A549 (cell line): ENCODE measurements at regions not wholly inside any gene's neighbourhood (a gene's known extent, or its start where the extent isn't known, plus 50 kb on each side); places are given as distances from the start of the nearest gene placed in this dataset.

Experiments used
- BCL3 ChIP-seq: fragments of >200 bp; sonication (Bioruptor Twin); formaldehyde crosslinking; IDR thresholded peaks from 3 replicates; pipeline ENCODE4 v1.6.1; 2016
- BHLHE40 ChIP-seq: IDR thresholded peaks from 2 replicates; pipeline ENCODE4 v1.6.1; 2012; ENCODE audit warnings: low read depth, low read length, inconsistent platforms
- CBX2 ChIP-seq: fragments of 200-600 bp; sonication (generic); IDR thresholded peaks from 2 replicates; pipeline ENCODE4 v1.6.1; 2016; ENCODE audit warnings: low read depth, mild to moderate bottlenecking, borderline replicate concordance
- CBX8 ChIP-seq: fragments of 200-600 bp; sonication (generic); IDR thresholded peaks from 2 replicates; pipeline ENCODE4 v1.6.1; 2016
- CEBPB ChIP-seq, 2 experiments: fragments of >200 bp in 1 of 2; sonication (Bioruptor Twin) in 1 of 2; formaldehyde crosslinking in 1 of 2; IDR thresholded peaks; 2 replicates each; pipeline ENCODE4 v1.6.1; 2012 to 2016
- CHD2 ChIP-seq: fragments of 150-350 bp; IDR thresholded peaks from 2 replicates; pipeline ENCODE4 v1.6.1; 2014; ENCODE audit warnings: low read length; ENCODE audit not compliant: partially characterized antibody
- CHD4 ChIP-seq: fragments of 200-600 bp; sonication (generic); IDR thresholded peaks from 2 replicates; pipeline ENCODE4 v1.6.1; 2016; ENCODE audit warnings: antibody characterized with exemption, mild to moderate bottlenecking, borderline replicate concordance
- CTCF ChIP-seq: fragments of >200 bp; sonication (Bioruptor Twin); formaldehyde crosslinking; IDR thresholded peaks from 3 replicates; pipeline ENCODE4 v1.5.1; 2016
- E2F6 ChIP-seq: IDR thresholded peaks from 2 replicates; pipeline ENCODE4 v1.6.1; 2012; ENCODE audit warnings: low read depth, borderline replicate concordance
- EHF ChIP-seq: fragments of 250-450 bp; sonication (Bioruptor Pico); IDR thresholded peaks from 2 replicates; pipeline ENCODE4 v1.5.0; 2020; ENCODE audit warnings: mild to moderate bottlenecking
- EHMT2 ChIP-seq: fragments of 200-600 bp; sonication (generic); IDR thresholded peaks from 2 replicates; pipeline ENCODE4 v1.6.1; 2016; ENCODE audit warnings: antibody characterized with exemption, low read depth, mild to moderate bottlenecking, moderate library complexity
- FOSL2 ChIP-seq, 2 experiments: fragments of 450-650 bp in 1 of 2; fragments of >200 bp in 1 of 2; sonication (Bioruptor Twin) in 1 of 2; formaldehyde crosslinking; IDR thresholded peaks; 2 replicates each; pipeline versions ENCODE4 v1.5.0 to v1.6.1; 2016 to 2020; ENCODE audit warnings: mild to moderate bottlenecking in 1 of 2, moderate library complexity in 1 of 2
- FOXS1 ChIP-seq: fragments of 250-450 bp; sonication (Bioruptor Pico); IDR thresholded peaks from 2 replicates; pipeline ENCODE4 v1.5.0; 2020; ENCODE audit warnings: mild to moderate bottlenecking, moderate library complexity
- GATA3 ChIP-seq: IDR thresholded peaks from 2 replicates; pipeline ENCODE4 v1.6.1; 2012; ENCODE audit warnings: borderline replicate concordance
- HDAC2 ChIP-seq: fragments of 200-600 bp; sonication (generic); IDR thresholded peaks from 2 replicates; pipeline ENCODE4 v1.6.1; 2016
- HES2 ChIP-seq: fragments of >200 bp; sonication (Bioruptor Twin); formaldehyde crosslinking; IDR thresholded peaks from 2 replicates; pipeline ENCODE4 v1.6.1; 2016
- HMGXB4 ChIP-seq: fragments of 250-450 bp; sonication (Bioruptor Pico); IDR thresholded peaks from 2 replicates; pipeline ENCODE4 v1.5.0; 2021; ENCODE audit warnings: mild to moderate bottlenecking, moderate library complexity, borderline replicate concordance
- HOXA7 ChIP-seq: fragments of 250-450 bp; sonication (Bioruptor Pico); IDR thresholded peaks from 2 replicates; pipeline ENCODE4 v1.5.0; 2020; ENCODE audit warnings: mild to moderate bottlenecking, moderate library complexity
- HOXB13 ChIP-seq: fragments of 250-450 bp; sonication (Bioruptor Pico); IDR thresholded peaks from 2 replicates; pipeline ENCODE4 v1.5.0; 2020; ENCODE audit warnings: low read depth, mild to moderate bottlenecking, moderate library complexity
- JUN ChIP-seq, 2 experiments: fragments of >200 bp; sonication (Bioruptor Twin); formaldehyde crosslinking; IDR thresholded peaks; 2 replicates in 1 of 2; 3 replicates in 1 of 2; pipeline ENCODE4 v1.6.1; 2016 to 2017
- JUNB ChIP-seq: fragments of >200 bp; sonication (Bioruptor Twin); formaldehyde crosslinking; IDR thresholded peaks from 2 replicates; pipeline ENCODE4 v1.6.1; 2016
- MAX ChIP-seq: IDR thresholded peaks from 2 replicates; pipeline ENCODE4 v1.6.1; 2012
- NFE2L2 ChIP-seq: fragments of 150-350 bp; conservative IDR thresholded peaks from 2 replicates; pipeline ENCODE4 v1.6.1; 2014; ENCODE audit warnings: low read length
- NPAS2 ChIP-seq: fragments of 250-450 bp; sonication (Bioruptor Pico); IDR thresholded peaks from 2 replicates; pipeline ENCODE4 v1.8.0; 2022; ENCODE audit warnings: mild to moderate bottlenecking, moderate library complexity, borderline replicate concordance
- PBX3 ChIP-seq: IDR thresholded peaks from 2 replicates; pipeline ENCODE4 v1.6.1; 2012
- PHF8 ChIP-seq: fragments of 200-600 bp; sonication (generic); IDR thresholded peaks from 2 replicates; pipeline ENCODE4 v1.6.1; 2016; ENCODE audit warnings: low read depth, mild to moderate bottlenecking, antibody characterized with exemption, moderate library complexity, borderline replicate concordance
- POLR2A ChIP-seq: IDR thresholded peaks from 2 replicates; pipeline ENCODE4 v1.6.1; 2012; ENCODE audit warnings: mild to moderate bottlenecking, low read length
- POLR2AphosphoS2 ChIP-seq: conservative IDR thresholded peaks from 2 replicates; pipeline ENCODE4 v1.6.1; 2012; ENCODE audit warnings: low read length, improper control_type of control experiment, inconsistent platforms
- RAD21 ChIP-seq, 2 experiments: fragments of >200 bp in 1 of 2; sonication (Bioruptor Twin) in 1 of 2; formaldehyde crosslinking in 1 of 2; IDR thresholded peaks in 1 of 2; conservative IDR thresholded peaks in 1 of 2; 2 replicates in 1 of 2; 3 replicates in 1 of 2; pipeline ENCODE4 v1.6.1; 2012 to 2018; ENCODE audit warnings: inconsistent platforms in 1 of 2
- RARB ChIP-seq: fragments of 250-450 bp; sonication (Bioruptor Pico); IDR thresholded peaks from 2 replicates; pipeline ENCODE4 v1.8.0; 2021; ENCODE audit warnings: mild to moderate bottlenecking, moderate library complexity
- RFX5 ChIP-seq: fragments of 450-650 bp; IDR thresholded peaks from 2 replicates; pipeline ENCODE4 v1.7.1; 2014; ENCODE audit warnings: antibody characterized with exemption, mild to moderate bottlenecking, moderate library complexity
- RNF2 ChIP-seq: fragments of 200-600 bp; sonication (generic); IDR thresholded peaks from 2 replicates; pipeline ENCODE4 v1.6.1; 2016; ENCODE audit warnings: low read depth, mild to moderate bottlenecking, antibody characterized with exemption, moderate library complexity, borderline replicate concordance
- SREBF2 ChIP-seq: fragments of 450-650 bp; IDR thresholded peaks from 2 replicates; pipeline ENCODE4 v1.6.1; 2014; ENCODE audit warnings: mild to moderate bottlenecking, moderate library complexity
- USF2 ChIP-seq: fragments of 450-650 bp; IDR thresholded peaks from 2 replicates; pipeline ENCODE4 v1.6.1; 2014; ENCODE audit warnings: antibody characterized with exemption

- no peak for TF ChIP-seq HMGXB4 (CRISPR knock-in tag)
- no peak for TF ChIP-seq RNF2
- TF ChIP-seq CHD4, result no peak
- no peak for TF ChIP-seq HDAC2
- no peak for TF ChIP-seq USF2
- peak; percentile 14 to 49; a peak in 3 of 5 replicates for TF ChIP-seq RAD21 (conservative IDR thresholded peaks at IDR 0.05 in 1 of 2, IDR thresholded peaks at IDR 0.05 in 1 of 2)
- no peak for TF ChIP-seq POLR2A
- no peak for TF ChIP-seq RARB (CRISPR knock-in tag)
- no peak for TF ChIP-seq E2F6
- TF ChIP-seq HOXA7 (CRISPR knock-in tag), result no peak
- no peak for TF ChIP-seq BCL3
- TF ChIP-seq FOSL2 (IDR thresholded peaks at IDR 0.05), result peak; percentile 96
- peak; percentile 99 for TF ChIP-seq FOSL2 (CRISPR knock-in tag; IDR thresholded peaks at IDR 0.05)
- no peak for TF ChIP-seq EHMT2
- TF ChIP-seq EHF (CRISPR knock-in tag), result no peak
- no peak for TF ChIP-seq CHD2
- peak; percentile 77 to 79; a peak in 3 of 5 replicates for TF ChIP-seq JUN (IDR thresholded peaks at IDR 0.05)
- TF ChIP-seq GATA3, result peak; percentile 89; the same call in 1 of the 2 replicates
- TF ChIP-seq SREBF2, result no peak
- no peak for TF ChIP-seq BHLHE40
- TF ChIP-seq CBX8, result no peak
- no peak for TF ChIP-seq FOXS1 (CRISPR knock-in tag)
- TF ChIP-seq PBX3, result no peak
- TF ChIP-seq PHF8, result no peak
- peak; percentile 95; the same call in 1 of the 2 replicates for TF ChIP-seq HES2
- TF ChIP-seq NPAS2, result no peak
- TF ChIP-seq JUNB, result peak; percentile 97
- peak; percentile 71 for TF ChIP-seq MAX
- TF ChIP-seq CEBPB (IDR thresholded peaks at IDR 0.05), result peak; percentile 99 to 100
- TF ChIP-seq HOXB13 (CRISPR knock-in tag), result no peak
- no peak for TF ChIP-seq RFX5
- TF ChIP-seq NFE2L2, result no peak
- TF ChIP-seq CTCF, result no peak
- no peak for TF ChIP-seq CBX2
- no peak for TF ChIP-seq POLR2AphosphoS2
Measured at GRCh38 chr2:189276277-189276676, 96.7 kb upstream of the COL5A2 start (continued).
